PC-3 (cell line): ENCODE measurements at regions not wholly inside any gene's neighbourhood (a gene's known extent, or its start where the extent isn't known, plus 50 kb on each side); places are given as distances from the start of the nearest gene placed in this dataset.

Experiments used
- ATAC-seq: fragments of 200-7000 bp; cut with Tn5 transposase; 2 replicates; pipeline ENCODE4 v1.9.1; 2020; ENCODE audit warnings: mild to moderate bottlenecking, moderate library complexity
- BruUV-seq: library from RNA; stranded (reverse); fragments of 400-500 nt; replicated peaks from 2 replicates; lab custom pipeline; 2021; lab: Mats Ljungman, UMichigan
- CTCF ChIA-PET: fragments of 300-600 bp; sonication (Branson Sonifier 250); formaldehyde crosslinking; loops from one replicate; lab custom pipeline; 2022; ENCODE audit warnings: antibody characterized with exemption; lab: Charles Lee
- POLR2A ChIA-PET: fragments of 300-600 bp; sonication (Branson Sonifier 250); formaldehyde crosslinking; loops from one replicate; lab custom pipeline; 2022; ENCODE audit warnings: antibody characterized with exemption; ENCODE audit not compliant: unreplicated experiment; lab: Charles Lee
- DNase-seq: peaks from one replicate; pipeline ENCODE4 v3.0.0-alpha.2; 2015
- H2AFZ ChIP-seq: fragments of 300-600 bp; sonication (generic); 2 replicates; pipeline ENCODE4 v1.6.0; 2016; ENCODE audit warnings: antibody characterized with exemption, low read length
- H3F3A ChIP-seq: fragments of 300-600 bp; sonication (generic); one replicate; pipeline ENCODE4 v1.6.0; 2017; ENCODE audit warnings: antibody characterized with exemption, low read length, control low read depth, mild to moderate bottlenecking; ENCODE audit not compliant: unreplicated experiment
- H3K27ac ChIP-seq: fragments of 300-600 bp; sonication (generic); 2 replicates; pipeline ENCODE4 v1.5.1; 2016; ENCODE audit warnings: mild to moderate bottlenecking, low read length
- H3K27me3 ChIP-seq: fragments of 300-600 bp; sonication (generic); 2 replicates; pipeline ENCODE4 v1.6.1; 2016; ENCODE audit warnings: low read length, mixed read lengths
- H3K36me3 ChIP-seq: fragments of 300-600 bp; sonication (generic); 2 replicates; pipeline ENCODE4 v1.6.1; 2016; ENCODE audit warnings: low read depth, mixed run types, low read length, mixed read lengths
- H3K4me1 ChIP-seq: fragments of 300-600 bp; sonication (generic); 2 replicates; pipeline ENCODE4 v1.5.1; 2016; ENCODE audit warnings: low read length; ENCODE audit not compliant: insufficient read depth
- H3K4me2 ChIP-seq: fragments of 300-600 bp; sonication (generic); 2 replicates; pipeline ENCODE4 v1.6.0; 2016; ENCODE audit warnings: low read length
- H3K4me3 ChIP-seq: fragments of 300-600 bp; sonication (generic); 2 replicates; pipeline ENCODE4 v1.5.1; 2016; ENCODE audit warnings: mild to moderate bottlenecking, low read length, mixed read lengths
- H3K79me2 ChIP-seq: fragments of 300-600 bp; sonication (generic); 2 replicates; pipeline ENCODE4 v1.6.1; 2017; ENCODE audit warnings: low read length, mixed read lengths
- H3K9ac ChIP-seq: fragments of 300-600 bp; sonication (generic); 2 replicates; pipeline ENCODE4 v1.6.0; 2016; ENCODE audit warnings: mild to moderate bottlenecking, low read length
- H3K9me2 ChIP-seq: fragments of 300-600 bp; sonication (generic); replicated peaks from 2 replicates; pipeline ENCODE4 v1.6.1; 2016; ENCODE audit warnings: mixed run types, low read length, mixed read lengths
- H3K9me3 ChIP-seq: fragments of 300-600 bp; sonication (generic); 2 replicates; pipeline ENCODE4 v1.6.1; 2016; ENCODE audit warnings: low read length, mixed read lengths
- H4K20me1 ChIP-seq: fragments of 300-600 bp; sonication (generic); 2 replicates; pipeline ENCODE4 v1.6.1; 2016; ENCODE audit warnings: low read length, mixed read lengths
- EZH2 ChIP-seq: fragments of 300-600 bp; sonication (generic); IDR thresholded peaks from one replicate; pipeline ENCODE4 v1.6.1; 2017; ENCODE audit warnings: antibody characterized with exemption, mild to moderate bottlenecking, low read length; ENCODE audit not compliant: unreplicated experiment
- EZH2phosphoT487 ChIP-seq: fragments of 300-600 bp; sonication (generic); IDR thresholded peaks from 2 replicates; pipeline ENCODE4 v1.6.1; 2018; ENCODE audit warnings: mild to moderate bottlenecking, antibody characterized with exemption, low read length, borderline replicate concordance
- intact Hi-C: fragments of 100-400 bp; cut with micrococcal nuclease; formaldehyde crosslinking; loops from 2 replicates; pipeline ENCODE4 v1.9.0; 2023
- TF ChIP-seq, protein P1 (sequence below): fragments of 300-600 bp; sonication (generic); conservative IDR thresholded peaks from 2 replicates; pipeline ENCODE4 v1.5.1; 2017; ENCODE audit warnings: antibody characterized with exemption, low read depth, mild to moderate bottlenecking, low read length

DNA sequence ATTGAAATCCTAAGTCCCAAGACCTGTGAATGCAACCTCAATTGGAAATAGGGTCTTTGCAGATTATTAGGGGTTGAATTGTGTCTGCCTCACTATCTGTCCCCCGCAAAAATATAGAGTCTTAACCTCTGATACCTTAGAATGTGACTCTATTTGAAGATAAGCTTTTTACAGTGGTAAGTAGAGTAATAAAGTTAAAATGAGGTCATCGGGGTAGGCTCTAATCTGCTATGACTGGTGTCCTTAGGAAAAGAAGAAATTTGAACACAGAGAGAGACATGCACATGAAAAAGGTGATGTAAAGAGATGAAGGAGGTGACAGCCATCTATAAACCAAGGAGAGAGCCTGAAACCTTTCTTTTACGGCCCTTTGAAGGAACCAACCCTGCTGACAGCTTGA lies 287.1 kb upstream of the ADRA1B start:
- ATAC-seq (no peak), DNase-seq (no peak)
- Histone ChIP-seq H3K9me2 (no peaks in the 10 kb centered on the region), H3K36me3 (no peaks in the 10 kb centered on the region), H3K4me3 (no peak overlapping the region), H3K9ac (no peak overlapping the region), H3K27me3 (no peaks in the 10 kb centered on the region), H4K20me1 (no peaks in the 10 kb centered on the region), H3F3A (no peaks in the 10 kb centered on the region), H3K4me2 (no peak overlapping the region), H3K4me1 (no peaks in the 10 kb centered on the region), H3K79me2 (no peaks in the 10 kb centered on the region), H2AFZ (no peak overlapping the region), H3K27ac (no peak overlapping the region), H3K9me3 (no peaks in the 10 kb centered on the region)
- TF ChIP-seq EZH2 (no peak), EZH2phosphoT487 (no peak)
- TF ChIP-seq, protein P1, sequence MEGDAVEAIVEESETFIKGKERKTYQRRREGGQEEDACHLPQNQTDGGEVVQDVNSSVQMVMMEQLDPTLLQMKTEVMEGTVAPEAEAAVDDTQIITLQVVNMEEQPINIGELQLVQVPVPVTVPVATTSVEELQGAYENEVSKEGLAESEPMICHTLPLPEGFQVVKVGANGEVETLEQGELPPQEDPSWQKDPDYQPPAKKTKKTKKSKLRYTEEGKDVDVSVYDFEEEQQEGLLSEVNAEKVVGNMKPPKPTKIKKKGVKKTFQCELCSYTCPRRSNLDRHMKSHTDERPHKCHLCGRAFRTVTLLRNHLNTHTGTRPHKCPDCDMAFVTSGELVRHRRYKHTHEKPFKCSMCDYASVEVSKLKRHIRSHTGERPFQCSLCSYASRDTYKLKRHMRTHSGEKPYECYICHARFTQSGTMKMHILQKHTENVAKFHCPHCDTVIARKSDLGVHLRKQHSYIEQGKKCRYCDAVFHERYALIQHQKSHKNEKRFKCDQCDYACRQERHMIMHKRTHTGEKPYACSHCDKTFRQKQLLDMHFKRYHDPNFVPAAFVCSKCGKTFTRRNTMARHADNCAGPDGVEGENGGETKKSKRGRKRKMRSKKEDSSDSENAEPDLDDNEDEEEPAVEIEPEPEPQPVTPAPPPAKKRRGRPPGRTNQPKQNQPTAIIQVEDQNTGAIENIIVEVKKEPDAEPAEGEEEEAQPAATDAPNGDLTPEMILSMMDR = no peak
- POLR2A ChIA-PET = no interaction called here
- intact Hi-C loops = no loop called here
- CTCF ChIA-PET = no interaction called here
- BruUV-seq = no TSS peak

DNA sequence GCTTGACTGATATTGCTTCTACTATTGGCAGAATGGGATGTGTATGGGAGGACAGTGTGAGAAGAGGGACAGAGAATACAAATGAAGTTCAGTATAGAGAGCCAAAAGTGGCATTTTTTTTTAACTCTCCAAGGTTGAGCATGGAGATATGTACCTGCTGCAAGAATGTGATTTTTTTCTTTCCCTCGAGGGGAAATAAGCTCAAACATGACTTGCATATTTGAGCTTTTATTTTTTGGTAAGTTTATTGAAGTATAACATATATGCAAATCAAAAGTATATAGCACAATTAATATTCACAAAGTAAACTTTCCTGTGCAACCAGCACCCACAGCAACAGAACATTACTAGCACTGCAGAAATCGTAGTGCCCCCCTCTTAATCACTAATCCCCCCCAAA lies 285.7 kb upstream of the ADRA1B start:
- ChIA-PET POLR2A (no interaction called here), CTCF (no interaction called here)

DNA sequence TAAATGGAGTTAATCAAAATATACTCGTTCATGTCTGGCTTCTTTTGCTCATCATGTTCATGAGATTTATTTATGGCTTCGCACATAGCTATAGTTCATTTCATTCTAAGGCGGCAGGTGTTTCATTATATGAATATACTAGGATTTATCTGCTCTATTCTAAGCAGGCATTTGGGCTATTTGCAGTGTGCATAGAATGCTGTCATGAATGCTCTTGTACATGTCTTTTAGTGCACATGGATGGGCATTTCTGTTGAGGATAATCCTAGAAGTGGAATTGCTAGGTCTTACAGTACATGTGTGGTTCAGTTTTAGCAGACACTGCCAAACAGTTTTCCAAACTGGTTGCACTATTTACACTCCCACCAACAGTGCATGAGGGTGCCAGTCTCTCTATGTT lies 285.3 kb upstream of the ADRA1B start:
- Histone ChIP-seq H2AFZ (no peak overlapping the region), H4K20me1 (no peaks in the 10 kb centered on the region), H3K9ac (no peak overlapping the region), H3K27ac (no peak overlapping the region), H3K27me3 (no peaks in the 10 kb centered on the region), H3K4me2 (no peak overlapping the region), H3K4me1 (no peaks in the 10 kb centered on the region), H3K9me3 (no peaks in the 10 kb centered on the region), H3K36me3 (no peaks in the 10 kb centered on the region), H3K79me2 (no peaks in the 10 kb centered on the region), H3K4me3 (no peak overlapping the region), H3K9me2 (no peaks in the 10 kb centered on the region), H3F3A (no peaks in the 10 kb centered on the region)
- TF ChIP-seq EZH2 (no peak), EZH2phosphoT487 (no peak)
- TF ChIP-seq, protein P1 = no peak
- intact Hi-C loops = no loop called here
- no peak for DNase-seq
- POLR2A ChIA-PET = no interaction called here
- CTCF ChIA-PET = no interaction called here
- no TSS peak for BruUV-seq
- no peak for ATAC-seq

More for the DNA sequence above, 285.7 kb upstream of the ADRA1B start:
- H3K36me3 ChIP-seq = no peaks in the 10 kb centered on the region
- H3K27ac ChIP-seq = no peak overlapping the region
- no peaks in the 10 kb centered on the region for H3K9me2 ChIP-seq
- DNase-seq = no peak
- no peak for ATAC-seq
- no peaks in the 10 kb centered on the region for H3K79me2 ChIP-seq
- H3K9me3 ChIP-seq = no peaks in the 10 kb centered on the region
- H3K9ac ChIP-seq = no peak overlapping the region
- H3K27me3 ChIP-seq = no peaks in the 10 kb centered on the region
- H3K4me1 ChIP-seq = no peaks in the 10 kb centered on the region
- no peak for TF ChIP-seq EZH2
- intact Hi-C loops = no loop called here
- H3K4me3 ChIP-seq = no peak overlapping the region
- H2AFZ ChIP-seq = no peak overlapping the region
- no peak overlapping the region for H3K4me2 ChIP-seq
- no TSS peak for BruUV-seq
- no peaks in the 10 kb centered on the region for H4K20me1 ChIP-seq
- no peaks in the 10 kb centered on the region for H3F3A ChIP-seq
